ENCODE measurements at regions not wholly inside any gene's neighbourhood (a gene's known extent, or its start where the extent isn't known, plus 50 kb on each side); places are given as distances from the start of the nearest gene placed in this dataset.

DNA sequence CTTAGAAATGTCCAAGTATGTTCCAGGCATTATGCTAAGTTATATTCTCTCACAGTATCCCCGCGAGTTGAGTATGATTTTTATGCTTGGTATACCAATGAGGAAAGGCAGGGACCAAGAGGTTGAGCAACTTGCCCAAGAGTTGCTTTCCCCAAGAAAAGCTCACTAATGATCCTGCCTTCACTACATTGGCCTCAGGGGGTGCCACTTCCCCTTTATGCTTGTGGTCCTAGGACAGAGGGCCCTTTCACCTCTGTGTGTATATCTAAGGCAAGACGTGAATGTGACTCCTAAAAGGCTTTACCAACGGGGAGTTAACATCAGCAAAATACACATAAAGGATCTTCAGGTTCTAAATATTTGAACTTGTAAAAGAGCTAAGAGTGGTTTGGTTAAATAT is 164.4 kb upstream of the CPEB2 start:
- TF ChIP-seq, protein P1, sequence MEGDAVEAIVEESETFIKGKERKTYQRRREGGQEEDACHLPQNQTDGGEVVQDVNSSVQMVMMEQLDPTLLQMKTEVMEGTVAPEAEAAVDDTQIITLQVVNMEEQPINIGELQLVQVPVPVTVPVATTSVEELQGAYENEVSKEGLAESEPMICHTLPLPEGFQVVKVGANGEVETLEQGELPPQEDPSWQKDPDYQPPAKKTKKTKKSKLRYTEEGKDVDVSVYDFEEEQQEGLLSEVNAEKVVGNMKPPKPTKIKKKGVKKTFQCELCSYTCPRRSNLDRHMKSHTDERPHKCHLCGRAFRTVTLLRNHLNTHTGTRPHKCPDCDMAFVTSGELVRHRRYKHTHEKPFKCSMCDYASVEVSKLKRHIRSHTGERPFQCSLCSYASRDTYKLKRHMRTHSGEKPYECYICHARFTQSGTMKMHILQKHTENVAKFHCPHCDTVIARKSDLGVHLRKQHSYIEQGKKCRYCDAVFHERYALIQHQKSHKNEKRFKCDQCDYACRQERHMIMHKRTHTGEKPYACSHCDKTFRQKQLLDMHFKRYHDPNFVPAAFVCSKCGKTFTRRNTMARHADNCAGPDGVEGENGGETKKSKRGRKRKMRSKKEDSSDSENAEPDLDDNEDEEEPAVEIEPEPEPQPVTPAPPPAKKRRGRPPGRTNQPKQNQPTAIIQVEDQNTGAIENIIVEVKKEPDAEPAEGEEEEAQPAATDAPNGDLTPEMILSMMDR (IDR thresholded peaks at IDR 0.05; ENCODE audit: low read depth, low read length, missing control alignments), result peak; percentile 23
- no peak overlapping the region for H3K4me3 ChIP-seq (ENCODE audit: low read depth, low read length)
- no peak for DNase-seq (ENCODE audit: low read depth)

DNA sequence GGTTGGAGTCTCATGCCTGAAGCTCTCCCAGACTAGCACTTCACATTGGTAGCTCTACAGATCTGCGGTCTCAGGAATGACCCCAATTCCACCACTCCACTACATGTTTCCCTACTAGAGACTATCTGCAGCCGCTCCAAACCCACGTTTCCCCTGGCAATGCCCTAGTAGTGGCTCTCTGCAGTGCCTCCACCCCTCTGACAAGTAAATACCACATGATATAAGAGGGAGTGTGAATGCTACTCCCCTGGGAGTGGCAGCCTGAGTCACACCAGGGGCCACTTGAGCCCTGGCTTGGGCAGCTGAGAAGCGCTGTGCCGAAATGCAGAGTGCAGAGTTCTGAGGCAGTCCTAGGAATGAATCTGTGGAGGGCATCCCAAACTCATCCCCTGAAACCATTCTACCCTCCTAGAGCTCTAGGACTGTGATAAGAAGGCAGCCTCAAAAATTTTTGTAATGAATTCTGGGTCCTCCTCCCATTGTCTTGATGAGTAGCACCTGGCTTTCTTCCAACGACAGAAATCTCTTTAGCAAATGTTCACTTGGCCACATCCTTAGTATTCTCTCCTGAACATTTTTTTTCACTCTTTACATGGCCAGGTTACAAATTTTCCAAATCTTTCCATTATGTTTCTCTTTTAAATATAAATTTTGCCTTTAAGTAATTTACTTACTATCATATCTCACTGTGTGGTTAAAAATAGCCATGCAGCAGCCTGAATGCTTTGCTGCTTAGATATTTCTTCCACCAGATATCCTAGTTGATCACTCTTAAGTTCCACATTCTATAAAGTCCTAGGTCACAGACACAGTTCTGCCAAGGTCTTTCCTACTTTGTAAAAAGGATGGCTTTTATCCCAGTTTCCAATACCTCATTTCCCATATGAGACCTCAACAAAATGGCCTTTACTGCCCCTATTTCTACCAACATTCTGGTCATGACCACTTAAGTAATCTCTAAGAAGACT is 160.2 kb upstream of the CPEB2 start:
- DNase-seq (ENCODE audit: low read depth), result no peak
- no peak overlapping the region for H3K4me3 ChIP-seq (ENCODE audit: low read depth, low read length)
- TF ChIP-seq, protein P1 (IDR thresholded peaks at IDR 0.05; ENCODE audit: low read depth, low read length, missing control alignments), result no peak

GRCh38 chr4:14842964-14843630 is 159.2 kb upstream of the CPEB2 start:
- H3K4me3 ChIP-seq (ENCODE audit: low read depth, low read length), result no peak overlapping the region
- no peak for DNase-seq (ENCODE audit: low read depth)
- TF ChIP-seq, protein P1 (IDR thresholded peaks at IDR 0.05; ENCODE audit: low read depth, low read length, missing control alignments), result no peak

GRCh38 chr4:14844061-14844460 is 158.2 kb upstream of the CPEB2 start:
- DNase-seq (ENCODE audit: low read depth), result no peak
- TF ChIP-seq, protein P1 (IDR thresholded peaks at IDR 0.05; ENCODE audit: low read depth, low read length, missing control alignments), result no peak
- H3K4me3 ChIP-seq (ENCODE audit: low read depth, low read length), result no peak overlapping the region

GRCh38 chr4:14848229-14848628 is 154.1 kb upstream of the CPEB2 start:
- TF ChIP-seq, protein P1 (IDR thresholded peaks at IDR 0.05; ENCODE audit: low read depth, low read length, missing control alignments), result no peak
- DNase-seq (ENCODE audit: low read depth), result no peak
- no peak overlapping the region for H3K4me3 ChIP-seq (ENCODE audit: low read depth, low read length)

DNA sequence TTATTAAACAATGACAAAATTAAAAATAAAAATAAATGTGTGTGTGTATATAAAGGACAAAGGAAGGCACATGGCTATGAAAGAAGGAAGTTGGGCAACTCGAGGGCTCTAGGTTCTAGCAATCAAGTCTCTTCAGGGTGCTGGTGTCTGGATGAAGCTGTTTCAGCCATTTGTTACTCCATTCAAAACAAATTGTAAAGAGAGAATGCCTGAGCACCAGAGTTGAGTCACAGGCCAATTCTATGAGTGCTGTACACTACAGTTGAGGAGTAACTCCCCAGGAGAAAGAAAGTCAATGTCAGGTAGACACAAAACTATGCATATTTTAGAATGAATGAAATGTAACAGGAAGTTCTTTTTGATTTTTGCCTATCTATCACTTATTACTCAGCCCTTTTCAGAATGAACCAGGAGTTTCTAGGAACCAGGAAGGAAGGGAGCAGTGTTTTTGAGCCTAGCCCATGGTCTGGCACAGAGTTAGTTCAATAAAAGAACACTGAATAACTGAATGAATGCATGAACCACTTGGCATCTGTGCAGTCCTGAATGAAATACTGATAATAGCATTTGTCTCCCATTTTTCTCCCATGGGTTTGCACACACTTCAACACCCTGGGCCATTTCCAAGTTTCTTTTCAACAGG is 151.7 kb upstream of the CPEB2 start:
- TF ChIP-seq, protein P1 (IDR thresholded peaks at IDR 0.05; ENCODE audit: low read depth, low read length, missing control alignments), result no peak
- no peak for DNase-seq (ENCODE audit: low read depth)
- H3K4me3 ChIP-seq (ENCODE audit: low read depth, low read length), result no peak overlapping the region

All from GM12864 (cell line).